ENCODE measurements at regions not wholly inside any gene's neighbourhood (a gene's known extent, or its start where the extent isn't known, plus 50 kb on each side); places are given as distances from the start of the nearest gene placed in this dataset.

DNA sequence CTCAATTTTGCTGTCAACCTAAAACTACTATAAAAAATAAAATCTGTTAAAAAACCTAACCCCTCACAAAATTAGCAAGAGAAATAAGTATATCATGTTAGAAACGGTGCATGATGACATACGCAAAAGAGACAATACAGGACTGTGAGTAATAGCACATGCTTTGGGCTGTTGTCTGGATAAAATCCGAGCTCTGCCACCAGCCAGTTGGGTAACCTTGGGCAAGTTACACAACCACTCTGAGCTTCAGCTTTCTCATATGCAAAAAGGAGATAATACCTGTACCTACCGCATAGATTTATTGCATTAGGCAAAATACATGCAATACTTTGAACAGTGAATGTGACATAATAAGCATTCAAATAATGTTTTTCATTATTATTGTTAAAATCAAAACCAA is 481.7 kb downstream of the TLE1 start:
- TF ChIP-seq, protein P1, sequence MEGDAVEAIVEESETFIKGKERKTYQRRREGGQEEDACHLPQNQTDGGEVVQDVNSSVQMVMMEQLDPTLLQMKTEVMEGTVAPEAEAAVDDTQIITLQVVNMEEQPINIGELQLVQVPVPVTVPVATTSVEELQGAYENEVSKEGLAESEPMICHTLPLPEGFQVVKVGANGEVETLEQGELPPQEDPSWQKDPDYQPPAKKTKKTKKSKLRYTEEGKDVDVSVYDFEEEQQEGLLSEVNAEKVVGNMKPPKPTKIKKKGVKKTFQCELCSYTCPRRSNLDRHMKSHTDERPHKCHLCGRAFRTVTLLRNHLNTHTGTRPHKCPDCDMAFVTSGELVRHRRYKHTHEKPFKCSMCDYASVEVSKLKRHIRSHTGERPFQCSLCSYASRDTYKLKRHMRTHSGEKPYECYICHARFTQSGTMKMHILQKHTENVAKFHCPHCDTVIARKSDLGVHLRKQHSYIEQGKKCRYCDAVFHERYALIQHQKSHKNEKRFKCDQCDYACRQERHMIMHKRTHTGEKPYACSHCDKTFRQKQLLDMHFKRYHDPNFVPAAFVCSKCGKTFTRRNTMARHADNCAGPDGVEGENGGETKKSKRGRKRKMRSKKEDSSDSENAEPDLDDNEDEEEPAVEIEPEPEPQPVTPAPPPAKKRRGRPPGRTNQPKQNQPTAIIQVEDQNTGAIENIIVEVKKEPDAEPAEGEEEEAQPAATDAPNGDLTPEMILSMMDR (IDR thresholded peaks at IDR 0.05 in 4 of 5, conservative IDR thresholded peaks at IDR 0.05 in 1 of 5): no peak
- TF ChIP-seq POLR2A (IDR thresholded peaks at IDR 0.05): no peak
